ENCODE measurements at regions not wholly inside any gene's neighbourhood (a gene's known extent, or its start where the extent isn't known, plus 50 kb on each side); places are given as distances from the start of the nearest gene placed in this dataset.
"Not testable (repeated sequence)": the region's sequence is repeated elsewhere in the genome, so short reads cannot be mapped to it uniquely, and the experiment has no call there.

DNA sequence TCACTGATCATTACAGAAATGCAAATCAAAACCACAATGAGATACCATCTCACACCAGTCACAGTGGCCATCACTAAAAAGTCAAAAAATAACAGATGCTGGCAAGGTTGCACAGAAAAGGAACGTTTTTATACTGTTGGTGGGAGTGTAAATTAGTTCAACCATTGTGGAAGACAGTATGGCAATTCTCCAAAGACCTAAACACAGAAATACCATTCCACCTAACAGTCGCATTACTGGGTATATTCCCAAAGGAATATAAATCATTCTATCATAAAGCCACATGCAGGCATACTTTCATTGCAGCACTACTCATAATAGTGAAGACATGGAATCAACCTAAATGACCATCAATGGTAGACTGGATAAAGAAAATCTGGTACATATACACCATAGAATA lies 83.2 kb upstream of the ARID5B start:
- H3K27me3 ChIP-seq; H3K27ac ChIP-seq; ATAC-seq; DNase-seq; H3K4me3 ChIP-seq; H3K9me3 ChIP-seq; H3K4me1 ChIP-seq; H3K36me3 ChIP-seq; intact Hi-C loops (cut with DNase I): not testable (repeated sequence)

DNA sequence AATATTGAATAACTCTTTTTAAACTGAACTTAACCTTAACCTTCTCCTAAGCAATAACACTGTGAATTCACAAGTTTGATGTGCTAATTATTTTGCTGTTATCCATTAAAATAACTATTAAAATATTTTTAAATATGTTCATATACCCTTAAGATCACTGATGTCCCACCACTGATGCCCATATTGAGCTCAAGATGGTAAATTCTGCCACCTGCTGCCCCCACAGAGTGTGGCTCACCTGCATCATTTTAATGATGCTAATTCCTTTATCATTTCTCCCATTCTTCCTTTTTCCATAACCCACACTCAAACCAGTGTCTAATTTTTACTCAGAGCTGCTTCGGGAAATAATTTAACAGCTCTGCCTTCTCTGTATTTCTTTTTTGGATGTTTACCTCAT lies 82.3 kb upstream of the ARID5B start:
- ATAC-seq: no peak
- intact Hi-C loops (cut with DNase I): no loop called here
- TF ChIP-seq, protein P1, sequence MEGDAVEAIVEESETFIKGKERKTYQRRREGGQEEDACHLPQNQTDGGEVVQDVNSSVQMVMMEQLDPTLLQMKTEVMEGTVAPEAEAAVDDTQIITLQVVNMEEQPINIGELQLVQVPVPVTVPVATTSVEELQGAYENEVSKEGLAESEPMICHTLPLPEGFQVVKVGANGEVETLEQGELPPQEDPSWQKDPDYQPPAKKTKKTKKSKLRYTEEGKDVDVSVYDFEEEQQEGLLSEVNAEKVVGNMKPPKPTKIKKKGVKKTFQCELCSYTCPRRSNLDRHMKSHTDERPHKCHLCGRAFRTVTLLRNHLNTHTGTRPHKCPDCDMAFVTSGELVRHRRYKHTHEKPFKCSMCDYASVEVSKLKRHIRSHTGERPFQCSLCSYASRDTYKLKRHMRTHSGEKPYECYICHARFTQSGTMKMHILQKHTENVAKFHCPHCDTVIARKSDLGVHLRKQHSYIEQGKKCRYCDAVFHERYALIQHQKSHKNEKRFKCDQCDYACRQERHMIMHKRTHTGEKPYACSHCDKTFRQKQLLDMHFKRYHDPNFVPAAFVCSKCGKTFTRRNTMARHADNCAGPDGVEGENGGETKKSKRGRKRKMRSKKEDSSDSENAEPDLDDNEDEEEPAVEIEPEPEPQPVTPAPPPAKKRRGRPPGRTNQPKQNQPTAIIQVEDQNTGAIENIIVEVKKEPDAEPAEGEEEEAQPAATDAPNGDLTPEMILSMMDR (IDR thresholded peaks at IDR 0.05): no peak

DNA sequence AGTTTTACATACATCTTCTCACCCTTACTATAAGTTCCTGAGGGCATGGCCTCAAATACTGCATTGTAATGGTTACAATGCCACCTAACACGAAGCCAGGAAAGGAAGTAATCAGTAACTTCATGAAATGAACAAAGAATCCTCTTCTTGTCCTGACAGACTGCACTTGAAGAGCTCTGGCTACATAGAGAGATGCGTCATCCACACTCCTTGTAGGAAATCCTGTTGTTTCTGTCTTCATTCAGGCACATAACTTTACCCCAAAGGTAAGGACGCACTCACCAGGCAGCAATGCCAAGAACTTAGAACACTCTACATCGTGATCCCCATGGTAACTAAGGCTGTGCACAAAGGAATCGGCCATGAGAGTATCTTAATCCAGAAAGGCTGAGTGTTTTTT lies 80.3 kb upstream of the ARID5B start:
- H3K4me1 ChIP-seq: no peaks in the 10 kb centered on the region
- TF ChIP-seq, protein P1 (IDR thresholded peaks at IDR 0.05): no peak
- H3K9me3 ChIP-seq: no peaks in the 10 kb centered on the region
- H3K36me3 ChIP-seq: no peaks in the 10 kb centered on the region
- H3K27ac ChIP-seq: no peak overlapping the region
- DNase-seq: no peak
- H3K27me3 ChIP-seq: no peaks in the 10 kb centered on the region
- H3K4me3 ChIP-seq: no peak overlapping the region
- intact Hi-C loops (cut with DNase I): no loop called here
- no peak for ATAC-seq

More for the DNA sequence above, 82.3 kb upstream of the ARID5B start:
- Histone ChIP-seq H3K36me3 (no peaks in the 10 kb centered on the region), H3K4me3 (no peak overlapping the region), H3K9me3 (no peaks in the 10 kb centered on the region), H3K27ac (no peak overlapping the region), H3K27me3 (no peaks in the 10 kb centered on the region), H3K4me1 (no peaks in the 10 kb centered on the region)
- no peak for DNase-seq

DNA sequence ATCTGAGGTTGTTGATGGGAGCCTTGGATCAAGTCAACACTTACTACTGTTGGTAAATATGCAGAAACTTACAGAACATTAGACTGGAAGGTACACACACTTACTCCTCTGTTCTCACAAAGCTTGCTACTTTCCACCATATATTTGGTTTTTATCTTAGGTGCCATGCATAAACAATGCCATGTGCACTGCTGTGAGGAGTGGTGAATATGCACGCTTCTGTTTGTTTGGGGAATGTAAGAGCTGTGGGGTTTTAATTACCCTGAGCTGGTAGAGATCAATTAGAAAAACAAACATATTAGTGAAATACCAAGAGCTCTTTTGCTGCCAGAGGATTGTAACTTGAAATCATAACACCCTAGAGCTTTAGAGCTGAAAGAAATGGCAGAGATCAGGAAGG lies 79.8 kb upstream of the ARID5B start:
- DNase-seq (no peak), ATAC-seq (no peak)
- intact Hi-C loops (cut with DNase I): no loop called here
- Histone ChIP-seq H3K27ac (no peak overlapping the region), H3K36me3 (no peaks in the 10 kb centered on the region), H3K4me3 (no peak overlapping the region), H3K9me3 (no peaks in the 10 kb centered on the region), H3K4me1 (no peaks in the 10 kb centered on the region), H3K27me3 (no peaks in the 10 kb centered on the region)
- TF ChIP-seq, protein P1 (IDR thresholded peaks at IDR 0.05): no peak

DNA sequence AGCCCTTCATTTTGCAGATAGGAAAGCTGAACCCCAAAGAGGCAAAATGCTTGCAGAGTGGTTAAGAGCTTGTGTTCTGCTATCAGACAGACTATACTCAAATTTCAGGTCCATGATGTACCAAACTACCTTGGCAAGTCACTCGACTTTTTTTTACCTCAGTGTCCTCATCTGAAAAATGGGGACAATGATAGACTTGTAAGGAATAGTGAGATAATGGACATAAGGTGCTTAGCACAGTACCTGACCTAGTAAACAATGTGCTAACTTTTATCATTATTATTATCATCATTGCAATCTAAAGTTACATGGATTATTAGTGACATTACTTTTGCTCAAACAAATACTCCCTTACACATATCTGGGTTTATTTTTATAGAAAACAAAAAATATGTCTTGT lies 79.4 kb upstream of the ARID5B start:
- TF ChIP-seq, protein P1 (IDR thresholded peaks at IDR 0.05): no peak
- Histone ChIP-seq H3K27me3 (no peaks in the 10 kb centered on the region), H3K4me1 (no peaks in the 10 kb centered on the region), H3K36me3 (no peaks in the 10 kb centered on the region), H3K9me3 (no peaks in the 10 kb centered on the region), H3K4me3 (no peak overlapping the region), H3K27ac (no peak overlapping the region)
- intact Hi-C loops (cut with DNase I): no loop called here
- ATAC-seq: no peak
- DNase-seq: no peak

DNA sequence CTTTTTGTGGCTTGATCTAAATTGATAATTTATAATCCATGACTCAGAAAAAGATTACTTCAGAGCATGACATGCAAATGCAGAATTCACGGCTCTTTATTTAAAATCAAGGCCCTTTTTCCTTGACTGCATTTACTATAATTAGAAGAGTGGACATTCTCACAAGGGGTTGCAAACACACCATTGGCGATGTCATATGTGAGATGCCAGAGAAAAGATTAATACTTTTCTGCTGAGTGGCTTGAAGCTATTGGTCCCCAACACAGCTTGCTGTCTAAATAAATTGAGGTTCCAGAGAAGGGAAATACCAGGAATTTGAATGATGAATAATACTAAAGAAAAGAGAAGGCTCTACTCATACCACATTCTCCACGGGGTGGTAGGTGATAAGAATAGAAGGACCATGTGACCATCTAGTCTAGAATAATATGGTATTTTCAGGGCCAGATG lies 78.7 kb upstream of the ARID5B start:
- H3K9me3 ChIP-seq: no peaks in the 10 kb centered on the region
- intact Hi-C loops (cut with DNase I): no loop called here
- TF ChIP-seq, protein P1 (IDR thresholded peaks at IDR 0.05): no peak
- no peaks in the 10 kb centered on the region for H3K4me1 ChIP-seq
- no peak for DNase-seq
- H3K36me3 ChIP-seq: no peaks in the 10 kb centered on the region
- no peaks in the 10 kb centered on the region for H3K27me3 ChIP-seq
- no peak for ATAC-seq
- H3K4me3 ChIP-seq: no peak overlapping the region
- no peak overlapping the region for H3K27ac ChIP-seq
